Epithelial cell of prostate (primary cell): ENCODE measurements at regions not wholly inside any gene's neighbourhood (a gene's known extent, or its start where the extent isn't known, plus 50 kb on each side); places are given as distances from the start of the nearest gene placed in this dataset.
"Not testable (repeated sequence)": the region's sequence is repeated elsewhere in the genome, so short reads cannot be mapped to it uniquely, and the experiment has no call there.

ENCODE experiments used
- DNase-seq: peaks from one replicate; pipeline ENCODE4 v3.0.0-alpha.2; 2011; ENCODE audit warnings: low read depth, low spot score
- H3K27ac ChIP-seq: fragments of 450-650 bp; 2 replicates; pipeline ENCODE4 v1.5.1; 2017; ENCODE audit warnings: mild to moderate bottlenecking

DNA sequence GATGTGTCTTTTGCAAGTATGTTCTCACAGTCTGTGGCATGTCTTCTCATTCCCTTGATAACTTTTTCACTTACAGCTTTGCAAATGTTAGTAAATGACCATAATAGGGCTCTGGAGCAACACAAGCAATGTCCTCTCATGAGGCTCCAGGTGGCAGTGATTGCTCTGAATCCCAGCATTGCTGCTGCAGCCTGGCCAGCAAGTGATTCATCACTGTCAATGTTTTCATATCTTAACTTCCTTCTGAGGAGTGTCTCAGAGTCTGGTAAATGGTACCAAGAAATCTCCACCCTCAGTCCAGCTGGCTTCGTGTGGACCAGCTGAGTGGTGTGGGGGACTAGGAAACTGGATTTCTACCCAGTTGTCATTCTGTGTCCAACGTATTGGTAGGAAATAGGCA lies 139.6 kb downstream of the MYLK4 start:
- H3K27ac ChIP-seq = no peak overlapping the region
- DNase-seq = no peak

DNA sequence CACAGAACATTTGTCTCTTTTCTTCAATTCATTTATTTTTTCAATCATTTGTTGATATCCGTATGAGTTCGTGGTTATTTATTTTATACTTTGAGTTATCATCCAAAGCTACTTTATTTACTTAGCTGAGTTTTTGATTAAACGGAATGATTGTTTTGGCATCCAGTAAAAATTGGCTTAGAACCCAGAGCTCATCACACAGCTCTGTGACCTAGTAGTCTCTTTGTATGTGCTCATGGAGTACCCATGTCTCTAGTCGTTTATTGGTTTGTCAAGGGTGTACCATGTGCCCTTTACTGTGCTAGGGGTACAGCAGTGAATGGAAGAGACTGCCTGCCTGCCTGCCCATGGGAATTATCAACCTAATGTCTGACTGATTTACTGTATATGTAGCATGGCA lies 142.2 kb downstream of the MYLK4 start:
- H3K27ac ChIP-seq = no peak overlapping the region
- no peak for DNase-seq

DNA sequence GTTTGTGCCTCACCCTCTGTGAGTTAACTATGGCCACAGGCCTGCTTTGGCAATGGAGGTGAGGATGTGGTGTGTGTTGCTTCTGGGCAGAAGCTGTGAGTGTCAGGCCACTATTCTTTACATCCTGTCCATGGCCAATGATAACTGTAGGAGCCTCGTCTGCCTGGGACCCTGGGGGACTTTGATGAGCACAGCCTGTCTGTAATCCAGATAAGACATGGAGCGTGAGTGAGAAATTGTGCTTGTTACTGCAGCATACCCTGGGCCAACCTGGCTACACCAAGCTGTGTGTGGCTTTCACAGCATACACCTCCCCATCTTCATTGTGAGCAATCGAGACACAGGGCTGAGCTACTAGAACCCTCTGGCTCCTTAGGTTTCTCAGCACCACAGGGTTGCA lies 150.4 kb downstream of the MYLK4 start:
- DNase-seq = no peak
- no peak overlapping the region for H3K27ac ChIP-seq

DNA sequence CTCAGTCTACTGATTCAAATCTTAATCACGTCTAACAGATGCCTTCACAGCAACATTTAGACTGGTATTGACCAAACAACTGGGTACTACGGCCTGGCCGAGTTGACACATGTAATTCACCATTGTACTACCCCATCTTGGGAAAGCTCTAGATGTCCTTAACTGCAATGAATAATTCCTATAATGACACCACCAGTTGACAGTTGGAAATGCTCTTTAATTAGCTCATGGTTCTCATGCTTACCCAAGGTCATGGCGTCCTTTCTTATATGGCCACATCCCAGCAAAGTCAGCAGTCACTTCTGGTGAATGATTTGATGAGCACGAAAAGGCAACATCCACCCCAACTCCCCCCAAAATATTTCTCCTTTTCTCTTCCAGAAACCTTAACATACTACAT lies 150.9 kb downstream of the MYLK4 start:
- no peak for DNase-seq
- no peak overlapping the region for H3K27ac ChIP-seq

DNA sequence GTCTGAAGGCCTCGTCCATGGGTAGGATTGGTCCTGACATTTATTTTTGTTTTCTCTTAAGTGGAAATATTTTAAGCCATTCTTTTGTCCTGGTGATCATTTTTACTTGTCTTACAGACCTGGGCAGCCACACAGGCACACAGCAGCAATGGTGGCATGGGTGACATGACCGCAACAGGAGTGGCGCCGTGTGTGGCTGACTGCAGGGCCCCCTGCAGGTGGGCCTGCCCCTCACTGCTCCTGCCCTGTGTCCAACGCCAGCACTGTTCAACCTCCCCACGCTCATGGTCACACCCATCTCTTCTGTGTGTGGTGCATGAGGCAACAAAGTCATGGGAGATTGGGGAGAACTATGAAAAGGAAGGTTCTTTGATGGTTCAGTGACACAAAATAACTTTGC lies 151.9 kb downstream of the MYLK4 start:
- no peak overlapping the region for H3K27ac ChIP-seq
- no peak for DNase-seq

DNA sequence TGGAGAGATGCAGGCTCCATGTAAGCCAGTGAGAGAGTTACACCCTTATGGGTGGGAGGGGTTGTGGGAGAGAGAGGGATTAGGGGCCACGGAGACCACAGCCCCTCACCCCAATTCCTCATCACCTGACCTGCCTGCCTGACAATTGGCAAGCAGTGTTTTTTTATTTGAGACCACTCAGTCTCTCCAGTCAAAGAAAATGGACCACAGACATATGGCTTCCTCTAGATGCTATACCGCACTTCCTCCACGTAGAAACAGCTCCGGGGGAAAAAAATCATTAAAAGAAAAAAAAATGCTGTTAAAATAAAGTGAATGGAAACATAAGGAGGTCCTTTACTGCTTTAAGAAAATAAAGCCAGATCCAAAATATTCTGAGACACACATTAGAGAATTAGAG lies 152.7 kb downstream of the MYLK4 start:
- no peak for DNase-seq
- no peak overlapping the region for H3K27ac ChIP-seq

DNA sequence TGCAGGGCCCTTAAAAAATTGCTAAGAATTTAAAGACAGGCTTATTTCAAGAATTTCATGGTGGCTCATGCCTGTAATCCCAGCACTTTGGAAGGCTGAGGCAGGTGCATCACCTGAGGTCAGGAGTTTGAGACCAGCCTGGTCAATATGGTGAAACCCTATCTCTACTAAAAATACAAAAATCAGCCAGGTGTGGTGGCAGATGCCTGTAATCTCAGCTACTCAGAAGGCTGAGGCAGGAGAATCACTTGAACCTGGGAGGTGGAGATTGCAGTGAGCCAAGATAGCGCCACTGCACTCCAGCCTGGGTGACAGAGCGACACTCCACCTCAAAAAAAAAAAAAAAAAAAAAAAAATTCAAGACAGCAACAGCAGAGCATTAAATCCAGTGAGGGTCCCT lies 153.3 kb downstream of the MYLK4 start:
- DNase-seq, H3K27ac ChIP-seq: not testable (repeated sequence)

DNA sequence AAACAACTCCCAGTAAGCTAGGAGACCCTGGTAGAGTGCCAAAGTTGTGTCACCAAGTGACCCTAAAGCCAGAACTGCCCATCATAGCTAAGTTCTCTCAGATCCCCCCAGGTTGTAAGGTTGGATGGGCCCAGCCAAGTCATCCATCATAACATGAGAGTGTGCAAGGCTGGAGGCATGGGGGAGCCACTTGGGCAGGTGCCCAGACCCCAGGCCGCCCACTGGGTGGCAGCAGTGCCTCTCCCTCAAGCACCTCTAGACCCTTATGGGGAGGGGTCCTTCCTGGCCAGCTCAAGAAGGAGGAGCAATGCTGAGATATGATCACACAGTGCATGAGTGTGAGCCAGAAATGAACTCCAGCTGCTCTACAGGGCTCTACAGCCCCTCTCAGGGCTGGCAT lies 154.5 kb downstream of the MYLK4 start:
- DNase-seq = no peak
- no peak overlapping the region for H3K27ac ChIP-seq

DNA sequence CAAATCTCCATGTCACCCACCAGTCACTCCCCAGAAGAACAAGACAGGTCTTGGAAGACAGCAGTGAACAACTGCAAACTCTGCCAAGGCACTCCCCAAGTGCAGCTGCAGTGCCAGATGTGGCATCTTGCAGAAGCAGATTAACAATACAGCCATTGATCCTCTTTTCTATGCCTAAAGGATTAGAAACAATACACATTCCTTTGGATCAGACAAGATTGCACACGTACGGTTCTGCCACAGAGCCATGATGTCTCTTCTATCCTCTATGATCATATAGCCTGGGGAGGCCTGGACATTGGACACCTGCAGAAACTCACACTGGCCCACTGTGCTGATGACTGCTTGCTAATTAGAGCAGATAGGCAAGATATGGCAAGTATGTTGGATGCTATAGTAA lies 155.9 kb downstream of the MYLK4 start:
- DNase-seq = no peak

DNA sequence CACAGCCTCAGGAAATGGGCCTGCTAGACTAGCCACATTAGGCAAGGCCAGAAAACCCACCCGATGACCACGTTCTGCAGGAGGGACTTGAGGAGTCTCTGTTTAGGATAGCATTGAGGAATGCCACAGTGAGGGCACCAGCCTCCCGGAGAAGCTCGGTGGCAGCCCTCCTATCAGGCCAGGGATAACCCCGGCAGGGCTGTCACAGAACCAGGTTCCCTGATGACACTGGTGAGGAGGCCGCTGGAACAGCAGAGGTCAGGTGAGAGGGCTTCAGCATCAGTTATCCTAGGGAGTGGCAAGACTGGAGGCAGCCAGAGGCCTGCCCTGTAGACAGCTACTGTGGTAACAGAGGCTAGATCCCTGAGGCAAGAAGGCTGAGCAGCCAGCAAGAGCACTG lies 157.6 kb downstream of the MYLK4 start:
- no peak for DNase-seq
- H3K27ac ChIP-seq = no peak overlapping the region

More for the DNA sequence above, 155.9 kb downstream of the MYLK4 start:
- H3K27ac ChIP-seq = no peak overlapping the region

DNA sequence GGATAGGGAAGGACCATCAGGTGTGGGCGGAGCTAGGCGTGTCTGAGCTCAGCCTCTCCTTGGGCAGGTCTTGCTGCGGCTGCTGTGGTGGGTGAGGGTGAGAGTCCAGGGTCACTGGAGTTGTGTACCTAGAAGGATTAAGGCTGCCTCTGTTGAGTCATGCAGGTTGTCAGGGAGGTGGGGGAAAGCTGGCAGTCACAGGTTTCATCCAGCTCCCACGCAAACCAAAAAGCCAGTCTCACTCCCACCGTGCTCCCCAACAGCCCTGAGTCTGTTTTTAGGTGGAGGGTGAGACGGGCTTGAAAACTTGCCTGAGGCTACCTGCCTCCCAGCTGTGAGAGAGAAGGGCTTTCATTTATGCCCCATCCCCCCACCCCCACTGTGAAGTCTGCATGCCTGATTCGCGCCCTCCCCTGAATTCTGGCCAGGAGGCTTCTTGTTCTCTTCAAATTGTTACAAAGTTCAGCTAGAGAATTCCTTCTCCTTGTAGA lies 161.5 kb downstream of the MYLK4 start:
- DNase-seq = peak; percentile 76
- no peak overlapping the region for H3K27ac ChIP-seq

DNA sequence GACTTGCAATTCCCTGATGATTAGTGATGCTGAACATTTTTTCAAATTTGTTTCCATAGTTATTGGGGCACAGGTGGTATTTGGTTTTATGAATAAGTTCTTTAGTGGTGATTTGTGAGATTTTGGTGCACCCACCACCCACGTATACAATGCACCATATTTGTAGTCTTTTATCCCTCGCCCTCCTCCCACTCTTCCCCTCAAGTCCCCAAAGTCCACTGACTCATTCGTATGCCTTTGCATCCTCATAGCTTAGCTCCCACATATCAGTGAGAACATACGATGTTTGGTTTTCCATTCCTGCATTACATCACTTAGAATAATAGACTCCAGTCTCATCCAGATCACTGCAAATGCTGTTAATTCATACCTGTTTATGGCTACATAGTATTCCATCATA lies 167.3 kb downstream of the MYLK4 start:
- no peak overlapping the region for H3K27ac ChIP-seq
- DNase-seq = no peak

DNA sequence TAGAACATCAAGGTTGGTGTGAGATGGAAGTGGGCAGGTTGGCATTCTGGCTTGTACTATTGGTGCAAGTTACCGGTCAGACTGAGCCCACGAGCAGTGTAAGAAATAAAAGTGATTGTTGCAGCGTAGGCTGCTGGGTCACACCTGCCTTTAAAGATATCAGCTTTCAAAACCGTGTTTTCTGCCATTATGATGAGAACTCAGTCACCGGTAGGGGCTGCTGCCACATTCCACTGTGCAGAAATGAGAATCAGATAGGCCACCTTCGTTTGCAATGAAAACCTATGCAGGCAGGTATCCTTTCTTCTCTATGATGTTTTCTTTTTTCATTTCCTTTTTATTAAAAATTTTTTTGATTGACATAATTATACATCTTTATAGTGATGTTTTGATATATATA lies 168.5 kb downstream of the MYLK4 start:
- H3K27ac ChIP-seq = no peak overlapping the region
- DNase-seq = no peak

DNA sequence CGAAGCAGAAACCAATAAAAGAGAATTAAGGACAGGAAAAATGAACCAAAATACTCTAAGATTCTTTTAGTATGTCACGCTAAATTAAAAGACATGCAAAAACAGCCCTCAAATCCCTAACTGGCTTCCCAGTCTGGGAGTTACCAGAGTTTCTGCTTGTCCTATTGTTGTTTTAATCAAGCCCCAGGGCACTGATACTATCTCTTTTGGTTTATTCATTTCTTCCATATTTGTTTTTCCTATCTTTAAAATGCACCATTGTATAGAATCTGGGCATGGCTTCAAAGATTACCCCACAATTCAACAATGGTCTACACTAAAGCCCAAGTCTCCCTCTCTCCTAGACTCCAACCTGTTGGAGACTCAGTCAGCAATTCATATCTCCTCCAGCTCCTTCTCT lies 169.1 kb downstream of the MYLK4 start:
- H3K27ac ChIP-seq = no peak overlapping the region
- no peak for DNase-seq

DNA sequence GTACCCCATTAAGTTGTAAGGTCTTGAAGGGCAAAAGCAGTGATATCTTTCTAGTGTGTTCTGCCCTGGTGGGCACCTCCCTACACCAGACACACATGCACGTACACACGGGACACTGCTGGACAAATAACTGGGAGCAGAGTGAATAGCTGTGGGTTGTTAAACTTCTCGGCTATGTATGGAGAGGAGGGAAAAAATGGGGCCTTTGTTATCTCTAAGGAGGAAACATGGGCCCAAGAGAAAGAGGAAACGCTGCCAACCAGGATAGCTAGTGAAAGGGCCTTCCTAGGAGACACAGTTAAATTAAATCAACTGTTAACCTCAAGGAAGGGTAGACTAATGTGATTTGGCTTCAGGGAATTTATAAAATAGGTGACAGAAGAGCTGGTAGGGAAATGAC lies 169.7 kb downstream of the MYLK4 start:
- DNase-seq = no peak
- no peak overlapping the region for H3K27ac ChIP-seq

DNA sequence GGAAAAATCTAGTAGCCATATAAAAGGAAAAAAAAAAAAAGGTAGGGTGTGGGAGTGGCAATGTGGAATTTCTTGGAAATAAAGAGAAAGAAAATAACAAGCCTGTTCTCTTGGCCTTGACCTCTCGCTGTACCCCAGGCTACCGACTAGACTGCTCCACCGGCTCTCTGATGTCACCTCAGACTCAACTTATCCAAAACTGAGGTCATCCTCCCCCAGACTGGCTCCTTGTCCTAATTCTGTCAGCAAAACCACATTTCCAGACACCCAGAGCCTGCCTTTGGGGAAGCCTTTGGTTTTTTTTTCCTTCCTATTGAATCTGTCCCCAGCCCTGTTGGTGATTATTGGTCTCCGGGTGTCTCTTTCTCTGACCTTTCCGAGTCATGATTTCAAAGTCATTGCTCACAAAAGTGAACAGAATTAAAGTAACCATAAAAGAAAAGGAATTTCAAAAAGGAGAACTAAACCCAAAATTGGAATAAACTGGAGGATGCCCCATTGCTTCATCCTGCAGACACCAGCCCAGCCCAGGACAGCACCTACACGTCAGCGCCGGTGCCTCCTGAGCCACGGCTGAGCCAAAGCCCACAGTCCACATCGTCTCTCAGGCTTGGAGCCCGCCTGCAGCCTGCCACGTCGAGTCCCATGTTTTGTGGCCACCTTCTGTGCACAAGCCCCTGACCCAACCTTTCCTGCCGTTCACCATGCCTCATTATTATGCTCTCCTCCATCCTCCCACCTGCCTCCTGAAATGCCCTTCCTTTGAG lies 170.7 kb downstream of the MYLK4 start:
- no peak for DNase-seq
- H3K27ac ChIP-seq = no peak overlapping the region

DNA sequence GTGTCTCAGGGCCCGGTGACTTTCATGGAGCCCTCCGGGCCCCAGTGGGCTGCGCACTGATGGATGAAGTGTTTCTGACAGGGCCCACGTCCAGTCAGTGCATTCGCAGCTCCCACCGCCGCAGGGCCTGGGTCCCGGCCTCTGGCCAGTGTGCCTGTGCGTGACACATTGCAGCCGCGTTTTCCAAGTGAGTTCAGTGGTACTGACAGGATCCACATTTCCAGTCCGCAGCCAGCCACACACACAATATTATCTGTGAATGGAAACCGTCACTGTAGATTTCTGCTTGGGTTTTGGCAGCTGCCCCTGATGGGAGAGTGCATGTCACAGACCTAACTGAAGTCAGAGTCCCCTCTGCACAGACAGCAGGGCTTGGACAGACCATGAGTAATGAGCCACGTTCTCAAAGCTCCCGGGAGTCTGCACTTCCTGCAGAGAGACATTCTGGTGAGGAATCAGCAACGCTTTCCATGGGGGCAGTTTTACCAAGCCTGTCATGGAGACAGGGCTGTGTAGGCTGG lies 171.4 kb downstream of the MYLK4 start:
- no peak for DNase-seq
- H3K27ac ChIP-seq = peak overlapping the region; percentile 62

DNA sequence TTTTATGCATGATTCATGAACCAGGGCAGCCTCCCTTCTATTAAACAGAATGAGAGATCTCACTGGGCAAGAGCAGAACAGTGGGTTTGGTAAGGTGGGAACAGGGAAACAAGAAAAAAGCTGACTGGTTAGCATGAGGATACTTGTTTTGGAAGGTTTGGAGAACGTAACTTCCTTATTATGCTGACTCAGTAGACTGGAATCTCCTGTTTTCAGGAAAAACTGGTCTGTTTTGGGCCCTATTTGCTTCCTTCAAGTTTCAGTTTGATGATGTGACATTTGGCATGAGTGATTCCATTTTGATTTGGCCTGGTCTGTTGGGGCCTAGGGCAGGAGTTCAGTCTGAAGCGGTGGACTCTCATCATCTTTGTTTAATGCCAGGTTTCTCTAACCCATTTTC lies 172.0 kb downstream of the MYLK4 start:
- peak overlapping the region; percentile 62 for H3K27ac ChIP-seq
- DNase-seq = peak; percentile 73

DNA sequence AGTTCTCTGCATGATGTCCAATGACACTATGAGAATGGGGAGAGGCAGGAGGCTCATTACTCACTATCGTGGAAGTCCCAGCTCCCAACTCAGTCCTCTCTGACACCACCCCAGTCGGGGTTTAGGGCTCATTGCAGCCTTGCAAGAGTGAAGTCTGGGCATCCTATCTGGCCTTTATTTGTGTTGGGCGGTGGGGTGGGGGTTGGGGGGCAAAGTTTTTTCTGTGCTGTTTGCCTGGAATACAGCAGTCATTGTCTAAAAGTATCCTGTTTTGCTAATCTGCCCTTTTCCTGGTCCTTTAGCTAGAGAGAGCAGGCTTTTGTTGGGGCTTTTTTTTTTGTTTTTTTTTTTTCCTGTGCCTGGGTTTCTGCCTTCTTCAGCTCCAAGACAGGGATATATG lies 174.2 kb downstream of the MYLK4 start:
- H3K27ac ChIP-seq = no peak overlapping the region
- no peak for DNase-seq

DNA sequence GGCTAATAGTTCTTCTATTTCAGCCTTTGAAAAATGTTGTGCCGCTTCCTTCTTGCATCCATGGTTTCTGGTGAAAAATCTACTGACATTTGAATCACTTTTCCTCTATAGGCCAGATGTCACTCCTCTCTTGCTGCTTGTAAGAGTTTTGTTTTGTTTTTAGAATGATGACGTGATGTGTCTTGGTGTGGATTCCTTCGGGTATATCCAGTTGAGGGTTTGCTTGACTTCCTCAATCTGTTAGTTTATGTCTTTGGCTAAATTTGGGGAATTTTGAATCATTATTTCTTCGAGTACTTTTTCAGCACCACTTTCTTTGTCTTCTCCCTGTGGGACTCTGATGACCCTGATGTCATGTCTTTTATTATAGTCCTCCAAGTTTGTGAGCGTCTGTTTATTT lies 175.5 kb downstream of the MYLK4 start:
- no peak for DNase-seq
- H3K27ac ChIP-seq = no peak overlapping the region

DNA sequence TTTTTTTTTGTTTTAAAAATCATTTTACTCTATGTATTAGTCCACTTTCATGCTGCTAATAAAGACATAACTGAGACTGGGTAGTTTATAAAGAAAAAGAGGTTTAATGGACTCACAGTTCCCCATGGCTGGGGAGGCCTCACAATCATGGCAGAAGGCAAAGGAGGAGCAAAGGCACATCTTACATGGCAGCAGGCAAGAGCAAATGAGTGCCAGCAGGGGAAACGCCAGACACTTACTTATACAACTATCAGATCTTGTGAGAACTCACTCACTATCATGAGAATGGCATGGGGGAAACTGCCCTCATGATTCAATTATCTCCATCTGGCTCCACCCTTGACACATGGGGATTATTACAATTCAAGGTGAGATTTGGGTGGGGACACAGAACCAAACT lies 181.3 kb downstream of the MYLK4 start:
- DNase-seq, H3K27ac ChIP-seq: not testable (repeated sequence)

DNA sequence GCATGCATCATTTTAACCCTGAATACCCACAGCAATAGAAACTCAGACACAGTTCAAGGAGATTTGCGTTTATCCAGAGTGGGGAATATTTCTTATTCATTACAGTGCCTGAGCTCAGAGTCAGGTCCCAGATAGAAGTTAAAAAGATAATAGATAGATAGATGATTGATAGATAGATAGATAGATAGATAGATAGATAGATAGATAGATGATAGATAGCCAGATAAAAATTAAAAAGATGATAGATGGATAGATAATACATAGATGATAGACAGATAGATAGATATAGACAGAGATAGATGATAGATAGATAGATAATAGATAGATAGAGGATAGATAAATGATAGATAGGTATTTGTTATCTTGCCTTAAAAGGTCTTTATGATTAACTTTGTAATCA lies 184.7 kb downstream of the MYLK4 start:
- no peak for DNase-seq
- no peak overlapping the region for H3K27ac ChIP-seq
